Astrocyte of the hippocampus (primary cell): ENCODE measurements at regions not wholly inside any gene's neighbourhood (a gene's known extent, or its start where the extent isn't known, plus 50 kb on each side); places are given as distances from the start of the nearest gene placed in this dataset.
"Not testable (repeated sequence)": the region's sequence is repeated elsewhere in the genome, so short reads cannot be mapped to it uniquely, and the experiment has no call there.

Experiments used
- DNase-seq: peaks from one replicate; pipeline ENCODE4 v3.0.0; 2011; ENCODE audit warnings: low read depth, low spot score

GRCh38 chr6:7000825-7001777 lies 106.7 kb upstream of the RREB1 start:
- DNase-seq = no peak

DNA sequence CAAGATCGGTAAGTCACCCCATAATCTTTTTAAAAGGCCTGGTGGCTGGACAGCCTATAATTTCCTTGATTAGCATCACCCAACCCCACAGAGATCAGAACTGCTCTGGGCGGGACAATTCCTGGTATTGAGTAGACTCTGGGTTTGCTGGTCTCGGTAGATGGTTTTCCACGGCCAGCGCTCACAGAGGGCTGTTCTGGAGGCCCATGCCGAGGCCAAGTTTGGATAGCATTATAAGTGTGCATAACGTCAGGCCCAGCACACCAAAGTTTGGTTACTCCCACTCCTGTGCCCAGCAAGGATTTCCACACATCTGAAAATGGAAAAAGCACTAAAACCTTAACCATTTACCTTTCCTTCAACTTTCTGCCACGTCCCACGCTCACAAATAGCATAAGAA lies 104.7 kb upstream of the RREB1 start:
- no peak for DNase-seq

DNA sequence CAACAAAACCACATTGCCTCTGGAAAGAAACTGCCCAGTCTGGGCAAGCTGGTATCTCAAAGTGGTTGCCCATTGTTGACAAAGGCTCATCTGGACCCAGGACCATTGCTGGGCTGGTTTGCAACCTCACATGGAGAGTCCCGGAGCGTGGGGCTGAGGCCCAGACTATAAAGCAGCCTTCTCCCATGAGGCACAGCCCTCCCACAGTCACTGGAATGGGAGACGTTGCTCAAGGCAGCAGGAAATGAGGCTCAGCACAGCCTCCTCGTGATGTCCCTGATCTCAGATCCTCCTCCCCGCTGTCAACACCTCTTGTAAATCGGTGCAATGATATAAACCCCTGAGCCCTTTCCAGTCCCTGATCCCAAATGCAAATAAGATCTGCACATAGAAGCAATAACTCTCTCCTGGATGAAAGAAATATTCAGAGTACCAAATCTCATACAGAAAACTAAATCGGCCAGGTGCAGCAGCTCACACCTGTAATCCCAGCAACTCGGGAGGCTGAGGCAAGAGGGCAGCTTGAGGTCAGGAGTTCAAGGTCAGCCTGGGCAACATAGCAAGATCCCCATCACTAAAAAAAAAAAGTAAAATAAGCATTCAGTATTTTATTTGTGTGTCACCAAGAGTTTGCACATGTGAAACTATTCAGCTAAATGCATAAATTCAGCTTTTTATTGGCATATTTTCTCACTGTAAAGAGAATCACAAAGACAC lies 103.0 kb upstream of the RREB1 start:
- no peak for DNase-seq

DNA sequence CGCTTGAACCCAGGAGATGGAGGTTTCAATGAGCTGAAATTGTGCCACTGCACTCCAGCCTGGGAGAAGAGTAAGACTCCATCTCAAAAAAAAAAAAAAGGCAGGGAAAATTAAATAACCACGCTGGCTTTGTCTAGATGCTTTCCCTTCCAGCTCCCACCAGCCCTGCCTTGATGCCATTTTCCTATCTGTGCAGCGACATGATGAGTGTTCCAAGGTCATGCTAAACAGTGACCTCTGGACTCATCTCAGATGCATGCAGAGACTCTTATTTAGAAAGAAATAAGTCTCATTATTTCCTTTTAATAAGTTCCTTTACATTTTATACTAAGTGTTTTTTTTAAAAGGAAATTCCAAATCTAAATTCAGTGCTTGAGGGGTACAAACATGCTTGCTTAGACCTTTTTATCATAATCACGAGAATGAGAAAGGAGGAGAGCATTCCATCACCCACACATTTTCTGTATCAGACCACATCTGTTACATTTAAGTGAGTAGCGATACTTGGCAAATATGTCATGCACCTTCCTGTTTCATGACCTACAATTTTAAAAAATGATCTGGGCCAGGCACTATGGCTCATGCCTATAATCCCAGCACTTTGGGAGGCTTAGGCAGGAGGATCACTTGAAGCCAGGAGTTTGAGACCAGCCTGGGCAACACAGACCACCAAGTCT lies 101.1 kb upstream of the RREB1 start:
- no peak for DNase-seq

DNA sequence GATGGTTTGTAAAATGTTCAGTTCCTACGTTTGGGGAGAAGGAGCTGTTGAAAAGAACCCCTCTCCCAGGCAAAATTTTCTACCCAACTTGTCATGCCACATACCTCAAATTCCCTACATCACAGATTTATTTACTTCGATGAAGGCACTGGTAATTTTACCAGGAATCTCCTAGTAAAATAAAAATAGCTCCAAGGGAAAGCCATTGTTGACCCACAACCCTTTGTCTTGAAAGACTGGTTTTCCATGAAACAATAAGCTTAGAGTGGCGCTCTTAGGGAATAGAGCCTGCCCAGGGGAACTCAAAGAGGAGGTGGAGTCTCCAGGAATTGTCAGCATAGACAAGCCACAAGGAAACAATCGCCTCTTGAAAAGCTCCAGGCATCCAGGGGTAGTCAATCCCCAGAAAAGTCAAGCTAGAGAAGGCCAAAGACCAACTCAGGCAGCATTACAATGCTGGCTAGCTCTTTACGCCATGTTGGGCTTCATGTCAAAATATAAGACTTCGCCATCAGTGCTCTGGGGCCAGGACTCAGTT lies 99.2 kb upstream of the RREB1 start:
- DNase-seq = no peak

- no peak for DNase-seq
Observed at GRCh38 chr6:7016226-7016625, 91.5 kb upstream of the RREB1 start.

- DNase-seq = no peak
Observed at GRCh38 chr6:7021301-7021700, 86.5 kb upstream of the RREB1 start.

GRCh38 chr6:7025861-7026260 lies 81.9 kb upstream of the RREB1 start:
- no peak for DNase-seq

DNA sequence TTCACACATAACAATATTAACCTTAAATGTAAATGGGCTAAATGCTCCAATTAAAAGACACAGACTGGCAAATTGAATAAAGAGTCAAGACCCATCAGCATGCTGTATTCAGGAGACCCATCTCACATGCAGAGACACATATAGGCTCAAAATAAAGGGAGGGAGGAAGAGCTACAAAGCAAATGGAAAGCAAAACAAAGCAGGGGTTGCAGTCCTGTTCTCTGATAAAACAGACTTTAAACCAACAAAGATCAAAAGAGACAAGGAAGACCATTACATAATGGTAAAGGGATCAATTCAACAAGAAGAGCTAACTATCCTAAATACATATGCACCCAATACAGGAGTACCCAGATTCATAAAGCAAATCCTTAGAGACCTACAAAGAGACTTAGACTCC lies 78.8 kb upstream of the RREB1 start:
- DNase-seq = not testable (repeated sequence)

DNA sequence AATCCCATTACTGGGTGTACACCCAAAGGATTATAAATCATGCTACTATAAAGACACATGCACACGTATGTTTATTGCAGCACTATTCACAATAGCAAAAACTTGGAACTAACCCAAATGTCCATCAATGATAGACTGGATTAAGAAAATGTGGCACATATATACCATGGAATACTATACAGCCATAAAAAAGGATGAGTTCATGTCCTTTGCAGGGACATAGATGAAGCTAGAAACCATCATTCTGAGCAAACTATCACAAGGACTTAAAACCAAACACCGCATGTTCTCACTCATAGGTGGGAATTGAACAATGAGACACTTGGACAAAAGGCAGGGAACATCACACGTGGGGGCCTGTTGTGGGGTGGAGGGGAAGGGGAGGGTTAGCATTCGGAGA lies 76.8 kb upstream of the RREB1 start:
- not testable (repeated sequence) for DNase-seq

DNA sequence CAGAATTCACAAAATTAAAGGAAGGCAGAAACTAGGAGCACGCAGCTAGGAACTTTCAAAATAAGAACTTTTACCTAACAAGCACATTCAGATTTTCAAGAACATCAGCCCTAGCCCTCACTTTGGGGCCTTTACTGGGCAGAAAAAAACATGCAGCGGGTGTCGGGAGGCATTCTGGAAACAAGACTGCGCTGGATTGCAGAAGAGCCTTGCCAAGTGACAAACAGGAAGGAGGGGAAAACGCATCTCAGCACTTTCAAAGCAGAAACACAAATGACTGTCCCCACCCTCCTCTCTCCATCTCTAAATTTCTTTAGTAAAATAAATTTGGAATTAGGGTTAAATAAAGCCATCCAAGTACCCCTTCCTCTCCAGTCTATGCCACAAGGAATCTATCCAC lies 74.6 kb upstream of the RREB1 start:
- no peak for DNase-seq

DNA sequence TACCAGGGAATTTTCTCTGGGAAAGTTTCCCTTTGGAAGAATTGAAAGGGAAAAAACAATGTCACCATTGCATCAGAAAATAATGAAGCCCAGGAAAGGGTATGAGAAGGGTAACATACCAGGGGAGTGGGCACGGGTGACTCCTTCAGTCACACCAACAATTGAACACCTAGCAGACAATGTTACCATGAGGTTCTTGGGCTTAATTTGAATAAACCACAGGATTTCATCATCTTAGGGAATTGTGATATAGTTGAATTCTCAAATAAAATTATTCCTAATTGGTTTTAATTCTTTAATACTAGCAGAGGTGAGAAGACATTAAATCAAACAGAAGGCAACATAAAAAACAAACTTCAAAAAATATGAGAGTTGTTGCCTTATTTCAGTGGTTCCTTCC lies 73.7 kb upstream of the RREB1 start:
- DNase-seq = no peak

DNA sequence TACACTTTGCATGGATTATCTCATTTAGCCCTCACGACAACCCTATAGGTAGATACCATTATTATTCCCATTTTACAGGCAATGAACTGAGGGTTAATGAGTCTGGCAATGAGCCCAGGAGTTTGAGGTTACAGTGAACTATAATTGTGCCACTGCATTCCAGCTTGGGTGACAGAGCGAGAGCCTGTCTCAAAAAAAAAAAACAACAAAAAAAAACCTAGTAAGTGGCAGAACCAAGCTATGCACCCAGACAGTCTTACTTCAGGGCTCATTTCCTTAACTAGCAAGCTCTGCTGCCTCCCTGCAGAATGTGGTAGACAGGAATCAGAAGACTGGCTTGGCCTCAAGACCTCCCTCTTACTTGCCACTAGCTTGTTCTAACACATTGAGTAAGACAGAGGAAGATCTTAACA lies 71.9 kb upstream of the RREB1 start:
- DNase-seq = peak; percentile 30

GRCh38 chr6:7041511-7042026 lies 66.2 kb upstream of the RREB1 start:
- no peak for DNase-seq

DNA sequence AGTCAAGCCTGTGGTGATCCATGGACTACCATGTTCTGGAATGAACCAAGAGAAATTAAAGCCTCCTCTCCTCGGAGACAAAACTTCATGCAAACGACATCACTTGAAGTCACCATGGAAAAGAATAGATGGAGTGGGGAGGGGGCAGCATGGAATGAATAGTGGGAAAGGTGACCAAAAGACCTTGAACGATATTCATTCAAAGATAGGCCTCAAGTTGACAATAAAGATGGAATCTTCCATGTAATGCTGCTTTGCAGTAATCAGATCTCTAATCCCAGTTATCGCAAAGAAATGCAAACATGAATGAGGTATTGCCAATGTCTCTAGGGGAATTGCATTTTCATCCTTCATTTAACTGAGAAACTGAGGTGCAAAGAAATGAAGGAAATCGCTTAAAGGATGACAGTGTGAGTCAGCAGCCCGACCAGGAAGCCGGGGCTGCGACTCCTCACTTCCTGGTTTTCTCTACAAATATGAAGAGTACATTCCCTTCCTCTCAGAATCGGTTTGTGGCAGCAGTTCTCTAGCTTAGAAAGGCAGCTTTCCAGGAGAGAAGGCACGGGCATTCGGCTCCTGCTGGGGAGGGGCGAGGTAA lies 65.6 kb upstream of the RREB1 start:
- peak; percentile 37 for DNase-seq

DNA sequence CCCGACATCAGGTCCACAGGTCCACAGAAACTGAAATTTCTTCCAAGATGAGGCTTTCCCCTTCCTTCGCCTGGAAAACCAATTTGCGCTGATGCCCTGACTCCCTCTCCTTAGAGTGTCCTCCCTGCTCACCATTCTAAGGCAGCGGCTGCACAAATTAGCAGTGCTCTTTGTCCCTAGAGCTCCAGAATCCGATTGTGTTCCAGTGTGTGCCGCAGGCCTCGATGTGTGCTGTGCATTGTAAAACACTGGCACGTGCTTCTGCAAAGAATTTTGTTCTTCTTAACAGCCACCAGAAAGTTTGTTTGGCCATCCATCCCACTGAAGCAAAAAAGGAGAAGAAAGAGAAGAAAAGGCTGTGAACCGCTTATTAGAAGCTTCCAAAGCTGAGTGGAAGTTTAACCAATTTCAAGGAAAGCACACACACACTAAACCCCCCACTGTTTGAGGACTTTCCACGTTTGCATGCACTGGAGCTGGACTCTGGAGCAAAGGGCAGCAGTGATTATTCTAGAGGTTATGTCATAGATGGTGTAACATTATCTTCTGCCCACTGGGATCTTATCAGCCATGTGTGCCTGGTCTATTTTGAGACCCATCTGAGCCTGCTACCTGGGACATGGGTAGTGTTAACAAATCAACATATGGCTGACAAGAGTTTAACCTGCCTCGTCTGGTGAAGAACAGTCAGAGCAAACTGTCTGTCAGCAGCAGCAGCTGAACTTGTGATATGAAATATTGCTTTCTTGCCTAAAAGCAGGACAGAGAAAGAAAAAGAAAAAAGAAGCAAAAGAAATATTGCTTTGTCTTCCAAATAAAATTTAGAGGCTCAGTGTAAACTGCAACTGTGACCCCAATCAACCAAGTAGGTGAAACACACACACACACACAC lies 64.9 kb upstream of the RREB1 start:
- DNase-seq = no peak

DNA sequence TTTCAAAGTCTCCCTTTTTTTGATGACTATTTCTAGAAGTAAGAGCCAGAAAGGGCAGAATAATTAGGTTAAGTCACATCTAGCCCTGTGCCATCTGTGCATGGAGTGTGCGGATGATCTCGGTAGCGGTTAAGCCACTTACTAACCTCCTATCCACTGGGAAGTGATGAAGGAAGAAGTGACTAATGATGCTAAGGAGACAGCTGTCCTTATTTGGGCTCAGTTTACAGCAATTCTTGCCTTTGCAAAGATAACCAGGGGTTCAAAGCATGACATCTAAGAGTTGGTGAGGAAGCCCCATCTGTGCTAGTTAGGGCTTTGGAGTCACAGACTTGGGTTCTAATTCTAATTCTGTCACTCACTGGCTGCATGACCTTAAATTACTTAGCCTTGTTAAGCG lies 62.4 kb upstream of the RREB1 start:
- no peak for DNase-seq

DNA sequence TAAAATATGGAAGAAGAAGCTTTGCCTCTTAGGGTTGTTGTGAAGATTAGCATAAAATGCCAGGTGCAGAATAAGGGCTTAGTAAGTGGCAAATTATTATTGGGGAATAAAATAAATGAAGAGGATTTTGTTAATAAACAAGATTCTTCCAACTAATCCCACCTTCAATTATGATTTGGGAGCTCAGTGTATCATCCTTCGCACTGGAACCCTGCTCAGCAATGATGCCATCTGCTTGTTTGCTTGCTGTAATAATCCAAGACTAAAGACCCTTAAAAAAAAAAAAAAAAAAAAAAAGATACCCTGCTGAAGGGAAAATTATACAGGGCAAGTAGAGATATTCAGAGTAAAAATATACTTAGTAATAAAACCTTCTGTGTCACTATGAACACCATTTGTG lies 62.0 kb upstream of the RREB1 start:
- no peak for DNase-seq

- DNase-seq = no peak
Observed at GRCh38 chr6:7047128-7047527, 60.6 kb upstream of the RREB1 start.

- no peak for DNase-seq
Observed at GRCh38 chr6:7047966-7048365, 59.8 kb upstream of the RREB1 start.
